SW 1271 (cell line): ENCODE measurements at regions not wholly inside any gene's neighbourhood (a gene's known extent, or its start where the extent isn't known, plus 50 kb on each side); places are given as distances from the start of the nearest gene placed in this dataset.

Source experiments
- DNase-seq, 2 experiments: peaks; one replicate each; lab custom pipeline; 2025; lab: John Stamatoyannopoulos, UW

DNA sequence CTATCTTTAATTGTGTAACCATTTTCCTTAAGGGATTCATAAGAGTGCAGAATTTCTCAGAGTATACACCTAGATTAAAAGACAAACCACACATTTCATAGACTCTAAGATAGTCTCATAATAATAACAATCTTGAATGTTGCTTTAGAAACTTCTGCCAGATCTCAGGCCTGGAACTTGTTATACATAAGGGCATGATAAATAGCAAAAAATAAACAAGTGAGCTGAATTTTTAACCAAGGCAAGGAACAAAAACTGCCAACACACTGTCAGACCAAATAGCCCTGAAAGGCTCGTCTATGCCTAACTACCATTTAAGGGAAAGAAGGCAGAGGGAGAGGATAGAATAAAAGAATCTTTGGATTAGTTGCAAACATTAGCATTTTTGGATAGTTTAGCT lies 65.8 kb upstream of the SEMA3C start:
- no peak for DNase-seq

DNA sequence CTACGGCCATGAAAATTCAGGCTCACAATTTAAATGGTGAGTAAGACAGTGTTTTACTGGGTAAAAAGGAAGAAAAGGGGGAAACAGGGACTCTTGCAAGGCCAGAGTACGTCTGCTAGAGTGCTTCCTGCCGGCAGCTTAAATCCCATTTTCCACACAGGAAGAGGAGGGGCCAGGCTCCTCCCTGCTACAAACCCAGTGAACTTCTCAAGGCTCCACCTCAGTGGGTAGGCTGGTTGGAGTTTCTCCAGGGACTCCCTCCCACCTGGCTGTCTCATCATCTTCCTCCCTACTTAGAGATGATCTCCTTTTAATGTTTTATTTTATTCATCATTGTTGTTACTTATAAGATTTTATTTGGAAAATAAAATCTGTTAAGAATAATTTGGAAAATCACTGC lies 62.6 kb upstream of the SEMA3C start:
- no peak for DNase-seq

DNA sequence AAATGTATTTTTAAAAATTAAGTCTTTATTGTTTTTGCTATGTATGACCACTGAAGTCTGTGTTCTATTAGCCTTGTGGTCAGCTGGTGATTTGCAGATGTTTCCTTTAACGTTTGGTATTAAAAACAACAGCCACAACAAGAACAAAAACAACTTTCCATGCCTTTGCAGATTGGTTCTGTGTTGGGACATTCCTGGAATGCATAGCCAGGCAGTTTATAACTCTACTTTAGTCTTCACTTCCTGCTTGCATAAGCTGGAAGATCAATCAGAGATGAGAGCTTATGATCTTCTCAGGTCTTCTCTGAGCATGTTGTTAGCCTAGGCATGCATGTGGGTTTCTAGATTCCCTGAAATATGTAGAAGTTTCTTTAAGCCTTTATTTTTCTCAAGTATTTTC lies 58.9 kb upstream of the SEMA3C start:
- DNase-seq: no peak

DNA sequence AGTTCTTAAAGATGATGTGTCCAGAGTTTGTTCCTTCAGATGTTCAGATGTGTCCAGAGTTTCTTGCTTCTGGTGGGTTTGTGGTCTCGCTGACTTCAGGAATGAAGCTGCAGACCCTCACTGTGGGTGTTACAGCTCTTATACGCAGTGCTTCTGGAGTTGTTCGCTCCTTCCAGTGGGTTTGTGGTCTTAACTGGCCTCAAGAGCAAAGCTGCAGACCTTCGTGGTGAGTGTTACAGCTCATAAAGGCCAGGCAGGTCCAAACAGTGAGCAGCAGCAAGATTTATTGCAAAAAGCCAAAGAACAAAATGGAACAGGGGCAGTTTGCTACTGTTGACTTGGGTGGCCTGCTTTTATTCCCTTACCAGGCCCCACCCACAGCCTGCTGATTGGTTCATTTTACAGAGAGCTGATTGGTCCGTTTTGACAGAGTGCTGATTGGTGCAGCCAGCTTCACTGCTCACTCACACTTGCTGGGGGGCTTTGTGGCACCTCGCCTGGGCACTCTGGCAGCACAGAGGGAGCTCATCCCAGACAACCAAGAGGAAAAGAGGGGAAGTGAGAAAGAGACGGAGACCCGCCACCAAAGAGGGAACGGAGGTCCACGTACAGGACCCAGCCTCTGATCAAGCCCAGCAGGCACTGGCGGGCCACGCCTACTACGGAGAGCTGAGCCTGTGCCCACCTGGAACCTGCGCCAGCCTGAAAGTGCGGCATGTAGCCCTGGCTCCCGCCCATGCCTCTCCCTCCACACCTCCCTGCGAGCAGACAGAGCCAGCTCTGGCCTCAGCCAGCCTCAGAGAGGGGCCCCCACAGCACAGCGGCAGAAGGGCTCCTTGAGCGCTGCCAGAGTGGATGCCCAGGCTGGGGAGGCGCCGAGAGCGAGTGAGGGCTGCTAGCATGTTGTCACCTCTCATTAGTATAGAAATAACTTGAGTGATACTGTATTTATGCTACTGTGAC lies 55.8 kb upstream of the SEMA3C start:
- DNase-seq: no peak

DNA sequence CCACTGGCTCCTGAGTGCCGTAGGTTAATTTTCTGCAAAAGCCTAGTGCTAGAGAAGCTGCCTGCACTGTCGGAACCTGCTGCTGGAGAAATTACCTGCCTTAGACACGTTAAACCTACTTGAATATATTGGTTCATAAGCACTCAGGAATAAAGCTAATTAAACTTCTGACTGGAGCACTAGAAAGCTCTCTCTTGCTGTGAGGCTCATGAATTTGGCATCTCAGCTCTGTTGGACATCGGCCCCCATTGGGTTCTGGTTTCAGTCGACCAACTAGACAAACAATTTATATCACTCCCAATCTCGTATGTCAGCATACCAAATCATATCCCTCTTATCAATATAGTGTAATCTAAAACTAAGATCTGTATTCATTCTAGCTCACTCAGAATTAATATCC lies 52.4 kb upstream of the SEMA3C start:
- DNase-seq: no peak
